ACHN (cell line): ENCODE measurements at regions not wholly inside any gene's neighbourhood (a gene's known extent, or its start where the extent isn't known, plus 50 kb on each side); places are given as distances from the start of the nearest gene placed in this dataset.
"Not testable (repeated sequence)": the region's sequence is repeated elsewhere in the genome, so short reads cannot be mapped to it uniquely, and the experiment has no call there.

Source experiments
- DNase-seq: peaks from one replicate; pipeline ENCODE4 v3.0.0-alpha.2; 2015
- in situ Hi-C: cut with HindIII; loops from 2 replicates; pipeline ENCODE4 v1.10.0; 2017; ENCODE audit warnings: low sequenced_read_pairs, low pct_ligation_motif_present, low pct_unique_long_range_greater_than_20kb

- DNase-seq: no peak
- in situ Hi-C loops: no loop called here
Observed at GRCh38 chr6:170155464-170156196, 135.2 kb downstream of the DLL1 start.

GRCh38 chr6:170153436-170154319 is 137.2 kb downstream of the DLL1 start:
- in situ Hi-C loops: no loop called here
- no peak for DNase-seq

- peak; percentile 59 for DNase-seq
- in situ Hi-C loops: no loop called here
Observed at GRCh38 chr6:170152989-170153388, 137.9 kb downstream of the DLL1 start.

GRCh38 chr6:170152124-170152926 is 138.6 kb downstream of the DLL1 start:
- in situ Hi-C loops: no loop called here
- no peak for DNase-seq

- in situ Hi-C loops: no loop called here
Observed at GRCh38 chr6:170151804-170152123, 139.1 kb downstream of the DLL1 start.

GRCh38 chr6:170151321-170151771 is 139.5 kb downstream of the DLL1 start:
- in situ Hi-C loops: no loop called here
- no peak for DNase-seq

More at GRCh38 chr6:170151804-170152123, 139.1 kb downstream of the DLL1 start:
- no peak for DNase-seq

GRCh38 chr6:170150590-170150945 is 140.3 kb downstream of the DLL1 start:
- DNase-seq: no peak
- in situ Hi-C loops: no loop called here

GRCh38 chr6:170149681-170150589 is 140.9 kb downstream of the DLL1 start:
- in situ Hi-C loops: no loop called here
- no peak for DNase-seq

- DNase-seq: no peak
Observed at GRCh38 chr6:170148709-170149470, 142.0 kb downstream of the DLL1 start.

GRCh38 chr6:170147832-170148708 is 142.8 kb downstream of the DLL1 start:
- in situ Hi-C loops: no loop called here
- no peak for DNase-seq

More at GRCh38 chr6:170148709-170149470, 142.0 kb downstream of the DLL1 start:
- in situ Hi-C loops: no loop called here

- in situ Hi-C loops: no loop called here
- DNase-seq: no peak
Observed at GRCh38 chr6:170147056-170147787, 143.7 kb downstream of the DLL1 start.

GRCh38 chr6:170146640-170147039 is 144.2 kb downstream of the DLL1 start:
- DNase-seq: no peak
- in situ Hi-C loops: no loop called here

- DNase-seq, in situ Hi-C loops: not testable (repeated sequence)
Observed at GRCh38 chr6:170146131-170146530, 144.7 kb downstream of the DLL1 start.

- in situ Hi-C loops, DNase-seq: not testable (repeated sequence)
Observed at GRCh38 chr6:170145716-170146115, 145.2 kb downstream of the DLL1 start.

GRCh38 chr6:170145272-170145592 is 145.6 kb downstream of the DLL1 start:
- in situ Hi-C loops: no loop called here

More at GRCh38 chr6:170145272-170145592, 145.6 kb downstream of the DLL1 start:
- no peak for DNase-seq
